ENCODE measurements at regions not wholly inside any gene's neighbourhood (a gene's known extent, or its start where the extent isn't known, plus 50 kb on each side); places are given as distances from the start of the nearest gene placed in this dataset.

DNA sequence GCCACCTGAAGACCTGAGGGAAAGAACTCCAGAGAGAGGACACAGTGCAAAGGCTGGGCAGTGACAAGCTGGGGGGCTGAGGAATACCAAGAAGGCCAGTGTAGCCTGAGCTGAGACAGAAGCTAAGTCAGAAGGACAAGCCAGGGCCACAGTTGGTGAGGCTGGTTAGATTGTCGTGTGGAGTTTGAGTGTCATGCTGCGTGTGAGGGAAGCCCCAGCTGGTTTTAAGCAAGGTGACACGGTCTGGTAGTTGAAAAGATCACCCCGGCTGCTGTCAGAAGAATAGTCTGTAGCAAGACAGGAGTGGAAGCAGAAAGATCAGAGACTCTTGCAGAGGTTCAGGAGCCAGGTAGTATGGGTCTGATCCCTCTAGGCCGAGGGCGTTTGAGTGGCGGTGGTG, 50.6 kb upstream of the RMDN2 start:
- TF ChIP-seq, protein P1, sequence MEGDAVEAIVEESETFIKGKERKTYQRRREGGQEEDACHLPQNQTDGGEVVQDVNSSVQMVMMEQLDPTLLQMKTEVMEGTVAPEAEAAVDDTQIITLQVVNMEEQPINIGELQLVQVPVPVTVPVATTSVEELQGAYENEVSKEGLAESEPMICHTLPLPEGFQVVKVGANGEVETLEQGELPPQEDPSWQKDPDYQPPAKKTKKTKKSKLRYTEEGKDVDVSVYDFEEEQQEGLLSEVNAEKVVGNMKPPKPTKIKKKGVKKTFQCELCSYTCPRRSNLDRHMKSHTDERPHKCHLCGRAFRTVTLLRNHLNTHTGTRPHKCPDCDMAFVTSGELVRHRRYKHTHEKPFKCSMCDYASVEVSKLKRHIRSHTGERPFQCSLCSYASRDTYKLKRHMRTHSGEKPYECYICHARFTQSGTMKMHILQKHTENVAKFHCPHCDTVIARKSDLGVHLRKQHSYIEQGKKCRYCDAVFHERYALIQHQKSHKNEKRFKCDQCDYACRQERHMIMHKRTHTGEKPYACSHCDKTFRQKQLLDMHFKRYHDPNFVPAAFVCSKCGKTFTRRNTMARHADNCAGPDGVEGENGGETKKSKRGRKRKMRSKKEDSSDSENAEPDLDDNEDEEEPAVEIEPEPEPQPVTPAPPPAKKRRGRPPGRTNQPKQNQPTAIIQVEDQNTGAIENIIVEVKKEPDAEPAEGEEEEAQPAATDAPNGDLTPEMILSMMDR (IDR thresholded peaks at IDR 0.05; ENCODE audit: insufficient read depth, low read depth, low read length): no peak
- no peak for TF ChIP-seq EZH2 (IDR thresholded peaks at IDR 0.05; ENCODE audit: insufficient read depth, low read length)
